GM18502 (cell line): ENCODE measurements at regions not wholly inside any gene's neighbourhood (a gene's known extent, or its start where the extent isn't known, plus 50 kb on each side); places are given as distances from the start of the nearest gene placed in this dataset.

Experiments
- ATAC-seq: cut with Tn5 transposase; IDR thresholded peaks from one replicate; pipeline ENCODE4 v1.9.1; 2021; ENCODE audit warnings: mild to moderate bottlenecking; ENCODE audit not compliant: unreplicated experiment, poor library complexity

- no peak for ATAC-seq
Measured at GRCh38 chr14:38089123-38089522, 118.6 kb upstream of the SSTR1 start.

DNA sequence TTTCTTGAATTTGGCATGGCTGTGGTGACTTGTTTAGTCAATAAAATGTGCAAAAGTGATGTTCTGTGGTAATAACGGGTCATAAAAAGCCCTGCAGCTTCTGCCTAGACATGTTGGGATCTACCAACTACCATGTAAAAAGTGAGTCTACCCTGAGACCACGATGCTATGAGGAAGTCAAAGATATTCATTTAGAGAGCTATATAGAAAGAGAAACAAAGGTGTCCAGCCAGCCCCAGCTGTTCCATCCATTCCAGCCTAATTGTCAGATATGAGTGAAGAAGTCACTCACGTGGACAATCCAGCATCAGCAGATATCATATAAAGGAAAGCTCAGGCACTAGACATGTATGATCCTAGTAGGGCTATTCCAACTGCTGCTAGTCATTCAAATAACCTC is 117.2 kb upstream of the SSTR1 start:
- no peak for ATAC-seq

DNA sequence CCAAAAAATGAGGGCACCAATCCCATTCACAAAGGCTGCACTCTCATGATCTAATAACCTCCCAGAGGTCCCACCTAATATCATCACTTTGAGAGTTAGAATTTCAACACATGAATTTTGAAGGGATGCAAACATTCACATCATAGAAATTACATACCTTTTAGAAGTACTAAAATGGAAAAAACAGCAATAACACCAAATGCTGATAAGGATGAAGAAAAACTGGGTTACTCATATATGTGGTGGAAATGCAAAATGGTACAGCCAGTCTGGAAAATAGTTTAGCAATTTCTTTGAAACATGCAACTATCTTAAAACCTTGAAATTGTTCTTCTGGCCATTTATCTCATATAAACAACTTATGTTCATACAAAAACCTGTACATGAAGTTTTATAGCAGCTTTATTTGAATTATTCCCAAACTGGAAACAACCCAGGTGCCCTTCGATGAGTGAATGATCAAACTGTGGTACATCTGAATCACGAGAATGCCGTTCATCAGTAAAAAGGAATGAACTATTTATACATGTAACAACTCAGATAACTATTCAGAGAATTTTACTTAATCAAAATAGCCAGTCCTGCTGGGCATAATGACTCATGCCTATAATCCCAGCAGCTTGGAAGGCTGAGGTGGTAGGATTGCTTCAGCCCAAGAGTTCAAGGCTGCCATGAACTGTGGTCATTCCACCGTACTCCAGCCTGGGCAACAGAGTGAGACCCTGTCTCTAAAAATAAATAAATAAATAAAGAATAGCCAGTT is 109.4 kb upstream of the SSTR1 start:
- ATAC-seq, result no peak

GRCh38 chr14:38101679-38102078 is 106.0 kb upstream of the SSTR1 start:
- ATAC-seq, result no peak

DNA sequence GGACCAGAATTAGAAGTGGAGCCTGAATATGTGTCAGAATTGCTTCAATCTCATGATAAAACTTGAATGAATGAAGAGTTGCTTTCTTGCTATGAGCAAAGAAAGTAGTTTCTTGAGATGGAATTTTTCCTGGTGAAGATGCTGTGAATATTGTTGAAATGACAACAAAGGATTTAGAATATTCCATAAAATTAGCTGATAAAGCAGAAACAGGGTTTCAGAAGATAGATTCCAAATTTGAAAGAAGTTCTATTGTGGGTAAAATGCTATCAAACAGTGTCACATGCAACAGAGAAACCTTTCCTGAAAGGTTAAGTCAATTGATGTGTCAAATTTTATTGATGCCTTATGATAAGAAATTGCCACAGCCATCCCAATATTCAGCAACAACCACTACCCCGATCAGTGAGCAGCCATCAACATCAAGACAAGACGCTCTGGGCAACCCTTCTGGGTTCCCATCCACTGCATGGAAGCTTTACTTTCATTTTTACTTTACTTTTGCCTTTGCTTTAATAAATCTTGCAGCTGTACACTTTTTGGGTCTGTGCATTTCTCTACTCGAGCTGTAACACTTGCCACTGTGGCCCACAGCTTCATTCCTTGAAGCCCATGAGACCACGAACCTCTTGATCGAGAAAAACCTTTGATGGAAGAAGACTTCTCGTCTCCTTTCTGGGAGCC is 104.0 kb upstream of the SSTR1 start:
- ATAC-seq, result no peak

DNA sequence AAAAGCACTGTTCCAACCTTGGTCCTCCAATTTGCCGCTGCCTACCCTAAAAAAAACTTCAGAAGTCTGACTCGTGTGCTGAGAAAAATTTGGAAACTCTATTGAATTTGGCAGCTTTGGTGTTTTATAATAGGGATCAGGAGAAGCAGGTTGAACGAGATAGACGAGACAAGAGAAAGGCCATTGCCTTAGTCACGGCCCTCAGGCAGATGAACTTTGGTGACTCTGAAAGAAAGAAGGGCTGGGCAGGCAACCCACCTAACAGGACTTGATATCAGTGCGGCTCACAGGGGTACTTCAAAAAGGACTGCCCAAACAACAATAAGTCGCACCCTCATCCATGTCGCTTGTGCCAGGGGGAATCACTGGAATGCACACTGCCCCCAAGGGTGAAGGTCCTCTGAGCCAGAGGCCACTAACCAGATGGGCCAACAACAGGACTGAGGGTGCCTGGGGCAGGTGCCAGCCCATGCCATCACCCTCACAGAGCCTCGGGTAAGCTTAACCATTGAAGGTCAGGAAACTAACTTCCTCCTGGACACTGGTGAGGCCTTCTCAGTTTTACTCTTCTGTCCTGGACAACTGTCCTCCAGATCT is 102.5 kb upstream of the SSTR1 start:
- no peak for ATAC-seq

GRCh38 chr14:38107216-38107631 is 100.5 kb upstream of the SSTR1 start:
- peak; percentile 91 for ATAC-seq

DNA sequence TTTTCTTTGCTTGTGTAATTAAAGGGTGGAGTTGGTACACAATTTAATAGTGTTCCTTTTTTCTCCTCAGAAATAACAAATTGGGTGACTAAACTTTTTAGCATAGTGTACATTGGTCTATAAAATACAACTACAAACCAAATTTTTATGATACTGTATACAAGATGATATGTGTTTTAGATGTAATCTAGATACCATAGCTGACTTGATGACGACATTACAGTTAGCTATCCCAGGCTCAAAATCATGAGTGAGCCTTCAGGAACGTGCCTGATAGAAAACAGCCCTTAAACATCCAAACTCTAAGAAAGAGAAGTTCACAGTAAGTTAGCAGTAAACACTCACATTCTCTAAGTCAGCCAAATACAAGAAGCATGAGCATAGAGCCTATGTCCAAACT is 99.0 kb upstream of the SSTR1 start:
- no peak for ATAC-seq

GRCh38 chr14:38110258-38110657 is 97.4 kb upstream of the SSTR1 start:
- ATAC-seq, result no peak

DNA sequence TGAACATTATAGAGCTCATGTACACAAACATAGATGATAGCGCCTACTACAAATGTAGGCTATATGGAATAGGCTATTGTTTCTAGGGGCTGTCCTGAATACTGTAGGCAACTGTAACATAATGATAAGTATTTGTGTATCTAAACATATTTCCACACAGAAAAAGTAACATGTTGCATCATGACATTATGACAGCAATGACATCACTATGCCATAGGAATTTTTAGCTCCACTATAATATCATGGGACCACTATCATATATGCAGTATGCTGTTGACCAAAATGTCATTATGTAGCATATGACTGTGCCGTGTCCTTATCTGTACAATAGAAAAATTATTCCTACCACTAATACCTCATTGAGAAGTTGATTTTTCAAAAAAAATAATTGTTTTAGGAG is 96.7 kb upstream of the SSTR1 start:
- no peak for ATAC-seq

DNA sequence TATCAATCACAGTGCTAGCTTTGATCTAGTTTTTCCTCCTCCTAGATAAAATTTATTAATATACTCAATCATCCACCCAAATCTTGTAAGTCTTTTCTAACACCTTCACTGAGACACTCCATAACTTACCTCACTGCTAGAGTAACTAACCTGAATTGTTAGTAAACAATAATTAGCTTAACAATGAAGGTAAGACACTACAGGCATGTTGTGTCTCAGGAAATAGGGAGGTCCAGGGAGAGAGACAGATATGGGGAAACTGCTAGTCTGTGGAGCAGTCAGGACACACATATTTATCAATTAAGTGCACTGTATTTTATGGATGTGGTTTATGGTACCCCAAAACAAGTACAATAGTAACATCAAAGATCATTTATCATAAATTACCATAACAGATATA is 94.2 kb upstream of the SSTR1 start:
- ATAC-seq, result no peak

- ATAC-seq, result no peak
Measured at GRCh38 chr14:38116895-38117294, 90.8 kb upstream of the SSTR1 start.

DNA sequence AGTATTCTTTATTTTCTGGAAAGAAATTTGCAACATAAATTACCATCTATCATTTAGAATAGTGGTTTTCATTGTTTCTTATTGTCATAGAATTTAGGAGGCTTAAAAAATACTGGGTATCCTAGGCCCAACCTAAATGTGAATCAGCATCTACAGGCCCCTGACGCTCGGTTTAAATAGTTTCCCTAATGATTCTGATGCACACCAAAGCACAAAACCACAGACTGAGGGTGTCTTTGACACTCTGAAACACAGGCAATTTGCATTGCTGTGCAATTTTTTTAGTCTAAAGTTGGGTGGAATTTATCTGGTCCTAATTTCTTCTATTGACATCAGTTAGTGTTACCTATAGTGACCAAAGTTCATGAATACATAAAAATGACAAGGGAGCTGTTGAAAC is 87.6 kb upstream of the SSTR1 start:
- ATAC-seq, result no peak

GRCh38 chr14:38121320-38122020 is 86.2 kb upstream of the SSTR1 start:
- ATAC-seq, result no peak

DNA sequence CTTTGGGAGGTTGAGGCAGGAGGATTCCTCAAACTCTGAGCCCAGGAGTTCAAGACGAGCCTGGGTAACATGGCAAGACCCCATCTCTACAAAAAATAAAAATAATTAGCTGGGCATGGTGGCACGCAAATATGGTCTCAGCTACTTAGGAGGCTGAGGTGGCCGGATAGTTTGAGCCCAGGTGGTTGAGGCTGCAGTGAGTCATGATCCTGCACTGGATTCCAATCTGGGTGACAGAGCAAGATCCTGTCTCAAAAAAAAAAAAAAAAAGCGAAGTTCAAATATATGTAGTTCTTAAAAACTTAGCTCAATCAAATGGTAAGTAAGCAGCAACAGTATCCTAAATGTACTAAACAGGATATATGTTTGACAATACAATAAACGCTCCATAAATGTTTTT is 85.5 kb upstream of the SSTR1 start:
- no peak for ATAC-seq

GRCh38 chr14:38124506-38124905 is 83.2 kb upstream of the SSTR1 start:
- no peak for ATAC-seq

- no peak for ATAC-seq
Measured at GRCh38 chr14:38125481-38126037, 82.1 kb upstream of the SSTR1 start.

GRCh38 chr14:38127356-38127755 is 80.3 kb upstream of the SSTR1 start:
- no peak for ATAC-seq

- no peak for ATAC-seq
Measured at GRCh38 chr14:38127784-38128183, 79.9 kb upstream of the SSTR1 start.

- no peak for ATAC-seq
Measured at GRCh38 chr14:38128640-38129039, 79.1 kb upstream of the SSTR1 start.

- no peak for ATAC-seq
Measured at GRCh38 chr14:38129192-38129591, 78.5 kb upstream of the SSTR1 start.
